ENCODE measurements at regions not wholly inside any gene's neighbourhood (a gene's known extent, or its start where the extent isn't known, plus 50 kb on each side); places are given as distances from the start of the nearest gene placed in this dataset.

GRCh38 chr3:145518639-145519038 is 642.3 kb downstream of the PLOD2 start:
- DNase-seq, result no peak

DNA sequence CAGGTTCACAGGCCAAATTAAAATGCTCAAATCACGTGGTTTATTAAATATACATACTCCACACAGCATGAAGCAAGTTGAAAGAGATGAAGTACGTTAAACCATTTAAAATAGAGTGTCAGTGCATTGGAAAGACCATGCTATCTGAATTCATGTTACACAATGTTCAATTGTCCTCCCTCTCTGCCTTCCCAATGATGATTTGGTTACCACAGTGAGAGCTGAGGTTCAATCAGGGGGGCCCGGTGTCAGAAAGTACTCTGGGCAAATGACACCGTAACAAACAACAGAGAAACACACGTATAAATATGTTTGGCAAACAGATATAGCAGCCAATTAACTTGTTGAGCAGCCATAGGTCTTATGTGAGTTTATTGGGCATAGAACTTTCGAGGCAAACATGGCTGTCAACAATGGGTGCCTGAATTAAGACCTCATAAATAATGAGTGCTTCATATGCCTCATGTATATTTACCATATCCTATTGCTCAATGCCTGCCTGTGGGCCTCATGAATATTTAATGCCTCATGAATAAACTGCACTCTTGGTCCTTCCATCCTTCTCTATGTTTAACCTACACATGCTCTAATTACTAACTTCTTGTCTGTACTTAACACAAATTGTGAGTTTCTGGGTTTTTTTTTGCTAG is 641.5 kb downstream of the PLOD2 start:
- DNase-seq, result no peak

GRCh38 chr3:145522179-145522578 is 638.8 kb downstream of the PLOD2 start:
- DNase-seq, result no peak

DNA sequence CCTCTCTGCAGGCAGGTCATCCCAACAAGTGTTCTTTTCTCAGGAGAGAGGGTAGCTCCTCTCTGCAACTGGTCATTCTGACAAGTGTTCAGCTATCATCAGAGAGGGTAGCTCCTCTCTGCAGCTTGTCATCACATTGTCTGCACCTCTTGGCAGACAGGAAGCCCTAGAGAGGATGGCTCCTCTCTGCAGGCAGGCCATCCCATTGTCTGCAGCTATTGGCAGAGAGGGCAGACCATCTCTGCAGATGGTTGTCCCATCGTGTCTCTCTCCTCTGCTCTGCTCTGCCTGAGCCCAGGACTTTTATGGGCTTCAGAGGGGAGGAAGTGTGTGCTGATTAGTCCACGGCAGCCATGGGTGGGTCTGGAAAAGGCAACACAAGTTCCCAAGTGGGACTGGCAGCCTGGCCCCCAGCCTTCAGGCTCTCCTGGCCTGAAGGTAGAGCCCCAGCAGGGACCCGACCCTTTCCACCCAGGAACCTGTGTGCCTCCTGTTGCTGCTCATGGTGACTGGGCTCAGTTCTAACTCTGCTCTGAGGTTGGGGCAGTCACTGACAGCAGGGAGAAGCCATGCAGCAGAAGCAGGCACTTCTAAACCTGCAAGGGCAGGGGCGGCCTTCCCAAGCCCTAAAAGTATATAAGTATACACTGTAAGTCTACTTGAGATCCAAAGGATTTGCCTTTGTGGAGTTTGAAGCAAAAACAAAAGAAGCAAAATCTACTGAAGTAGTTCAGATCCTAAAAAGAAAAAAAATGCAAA is 637.9 kb downstream of the PLOD2 start:
- DNase-seq, result no peak

DNA sequence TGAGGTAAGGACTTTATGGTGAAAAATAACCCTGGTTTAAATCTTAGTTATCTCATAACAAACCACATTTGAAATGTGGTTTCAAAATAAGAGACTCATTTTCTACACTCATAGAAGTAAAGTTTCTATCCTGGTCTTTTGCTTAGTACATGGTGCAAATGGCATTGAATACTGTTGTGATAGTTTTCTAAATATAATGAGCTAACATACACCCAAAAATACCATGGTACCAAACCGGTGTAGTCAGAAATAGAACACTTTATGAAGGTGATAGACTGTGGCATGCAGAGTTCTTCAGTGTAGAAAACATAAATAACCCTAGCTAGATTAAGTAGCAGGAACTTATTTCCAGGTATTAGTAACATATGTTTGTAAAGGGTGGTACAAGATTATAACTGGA is 629.4 kb downstream of the PLOD2 start:
- DNase-seq, result no peak

- DNase-seq, result no peak
These were observed 627.3 kb downstream of the PLOD2 start for GRCh38 chr3:145533696-145534095.

- DNase-seq, result no peak
These were observed 624.5 kb downstream of the PLOD2 start for GRCh38 chr3:145536461-145536860.

GRCh38 chr3:145550522-145550921 is 610.5 kb downstream of the PLOD2 start:
- DNase-seq, result no peak

GRCh38 chr3:145557405-145557804 is 603.6 kb downstream of the PLOD2 start:
- DNase-seq, result no peak

- no peak for DNase-seq
These were observed 582.5 kb downstream of the PLOD2 start for GRCh38 chr3:145578471-145578870.

- no peak for DNase-seq
These were observed 579.3 kb downstream of the PLOD2 start for GRCh38 chr3:145581694-145582093.

DNA sequence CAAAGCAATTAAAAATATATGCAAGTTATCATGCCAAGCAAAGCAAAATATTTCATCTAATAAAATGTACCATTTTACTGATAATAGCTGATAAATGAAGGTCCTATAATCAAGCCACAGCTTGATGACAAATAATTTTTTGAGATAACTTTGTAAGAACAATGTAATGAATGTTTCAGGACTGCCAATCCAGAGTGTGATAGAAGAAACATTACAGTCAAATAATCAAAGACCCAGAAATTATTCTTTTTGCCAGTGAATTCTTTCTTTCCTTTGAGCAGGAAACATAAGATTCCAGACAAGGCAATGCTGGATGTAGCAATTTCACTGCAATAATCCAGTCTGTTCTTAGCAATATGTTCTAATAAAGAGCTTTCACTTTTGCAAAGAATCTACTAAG is 556.1 kb downstream of the PLOD2 start:
- no peak for DNase-seq

DNA sequence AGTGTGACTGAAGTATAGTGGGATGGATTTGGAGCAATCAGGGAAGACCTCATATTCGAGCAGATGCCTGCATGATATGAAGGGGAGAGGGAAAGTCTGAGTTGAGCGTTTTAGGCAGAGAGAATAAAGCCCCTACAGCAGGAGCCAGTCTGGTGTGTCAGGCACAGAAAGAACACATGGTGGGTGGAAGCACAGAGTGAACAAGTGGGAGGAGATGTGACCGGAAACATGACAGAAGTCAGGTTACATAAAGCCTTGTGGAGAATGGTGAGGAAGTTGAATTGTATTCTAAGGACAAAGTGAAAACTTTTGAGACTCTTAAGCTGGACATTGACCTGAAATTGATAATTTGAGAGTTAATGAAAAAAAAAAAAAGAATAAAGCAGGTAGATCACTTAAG is 541.0 kb downstream of the PLOD2 start:
- DNase-seq, result no peak

GRCh38 chr3:145620486-145620885 is 540.5 kb downstream of the PLOD2 start:
- no peak for DNase-seq

GRCh38 chr3:145623349-145623748 is 537.6 kb downstream of the PLOD2 start:
- no peak for DNase-seq

DNA sequence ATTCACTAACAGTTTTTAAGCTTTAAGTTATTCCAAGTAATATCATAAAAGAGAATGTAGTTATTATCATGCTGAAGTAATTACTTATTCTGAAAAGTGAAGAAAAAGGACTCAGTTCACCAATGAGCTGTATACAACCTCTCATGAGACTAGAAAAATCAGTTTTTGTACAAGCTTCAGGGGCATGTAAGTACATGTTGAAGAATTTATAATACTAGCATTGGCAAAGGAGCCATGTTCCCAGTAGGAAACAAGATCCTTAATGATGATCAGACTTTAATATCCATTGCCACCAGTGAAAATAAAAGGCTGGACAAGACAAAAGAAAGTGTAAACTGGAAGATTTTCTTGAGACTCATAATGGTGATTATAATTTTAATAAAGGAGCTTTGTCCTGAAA is 532.8 kb downstream of the PLOD2 start:
- no peak for DNase-seq

DNA sequence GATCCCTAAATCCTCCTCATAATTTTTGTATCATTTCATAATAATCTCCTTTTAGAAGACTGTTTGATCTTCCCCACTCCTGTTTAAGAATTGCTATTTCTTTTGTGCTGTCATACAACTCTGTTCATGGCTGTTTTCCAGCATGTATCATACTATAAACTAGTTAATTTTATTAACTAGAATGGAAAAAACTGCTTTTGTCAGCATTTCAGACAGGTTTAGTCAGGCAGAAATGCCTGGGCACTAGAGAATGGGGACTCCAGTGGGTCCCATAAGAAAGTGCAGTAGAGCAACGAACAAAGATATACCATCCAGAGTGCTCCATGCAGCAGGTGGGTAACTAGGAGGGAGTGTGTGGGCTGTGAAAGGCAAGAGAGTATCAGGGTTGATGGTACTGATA is 523.9 kb downstream of the PLOD2 start:
- DNase-seq, result no peak

- no peak for DNase-seq
These were observed 521.9 kb downstream of the PLOD2 start for GRCh38 chr3:145639003-145639606.

- DNase-seq, result no peak
These were observed 521.1 kb downstream of the PLOD2 start for GRCh38 chr3:145639875-145640274.

GRCh38 chr3:145648396-145648795 is 512.6 kb downstream of the PLOD2 start:
- no peak for DNase-seq

DNA sequence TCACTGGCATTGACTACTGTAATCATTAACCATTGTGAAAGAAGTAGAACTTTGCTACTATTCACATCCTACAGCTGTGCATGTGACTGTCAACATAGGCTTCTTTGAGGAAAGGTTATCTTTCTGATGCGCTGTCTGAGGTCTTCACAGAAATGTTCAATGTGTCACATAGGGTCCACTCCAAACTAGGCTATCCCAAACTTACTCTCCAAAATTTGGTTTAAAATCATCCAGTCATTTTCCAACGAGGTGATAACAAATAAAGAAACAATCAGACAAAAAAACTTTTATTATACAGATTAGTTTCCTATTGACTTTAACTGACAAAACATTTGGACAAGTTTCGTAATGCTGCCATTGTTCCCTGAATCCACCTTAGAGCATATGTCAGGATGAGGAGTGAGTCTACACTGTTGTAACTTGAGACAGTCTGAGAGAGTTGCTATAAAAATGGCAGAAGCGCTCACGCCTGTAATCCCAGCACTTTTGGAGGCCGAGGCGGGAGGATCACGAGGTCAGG is 511.6 kb downstream of the PLOD2 start:
- no peak for DNase-seq

DNA sequence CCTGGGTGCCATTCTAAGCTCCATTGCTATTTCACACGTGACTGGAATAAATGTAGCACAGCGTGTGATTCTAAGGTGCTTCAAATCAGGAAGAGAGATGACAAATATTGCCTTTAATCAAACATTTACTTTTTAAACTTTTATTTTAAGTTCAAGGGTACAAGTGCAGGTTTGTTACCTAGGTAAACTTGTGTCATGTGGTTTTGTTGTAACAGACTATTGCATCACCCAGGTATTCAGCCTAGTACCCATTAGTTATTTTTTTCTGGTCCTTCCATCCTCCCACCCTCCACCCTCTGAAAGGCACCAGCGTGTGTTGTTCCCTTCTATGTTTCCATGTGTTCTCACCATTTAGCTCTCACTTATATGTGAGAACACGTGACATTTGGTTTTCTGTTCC is 510.8 kb downstream of the PLOD2 start:
- DNase-seq, result no peak

DNA sequence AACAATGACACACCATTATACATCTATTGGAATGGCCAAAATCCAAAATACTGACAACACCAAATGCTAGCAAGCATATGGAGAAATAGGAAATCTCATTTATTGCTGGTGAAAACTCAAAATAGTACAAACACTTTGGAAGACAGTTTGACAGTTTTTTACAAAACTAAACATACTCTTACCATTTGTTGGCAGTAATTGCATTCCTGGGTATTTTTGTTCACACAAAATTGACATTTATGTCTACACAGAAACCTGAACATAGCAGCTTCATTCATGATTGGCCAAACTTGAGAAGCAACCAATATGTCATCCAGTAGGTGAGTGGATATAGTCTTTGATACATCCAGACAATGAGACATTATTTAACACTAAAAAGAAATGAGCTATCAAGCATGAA is 489.9 kb downstream of the PLOD2 start:
- DNase-seq, result no peak

DNA sequence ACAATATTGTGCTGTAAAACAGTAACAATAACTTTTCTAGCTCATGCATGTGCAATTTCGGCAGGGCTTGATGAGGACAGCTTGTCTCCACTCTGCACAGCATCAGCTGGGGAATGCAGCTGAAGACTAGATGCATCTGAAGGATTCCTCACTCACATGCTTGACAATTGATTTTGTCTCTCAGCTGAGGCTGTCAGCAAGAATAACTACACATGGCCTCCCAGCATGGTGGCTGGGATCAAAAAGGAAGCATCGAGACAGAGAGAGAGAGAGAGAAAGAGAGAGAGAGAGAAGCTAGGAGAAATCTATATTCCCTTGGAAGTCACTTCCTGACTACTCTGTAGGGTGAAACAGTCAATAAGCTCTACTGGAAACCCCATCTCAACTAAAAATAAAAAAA is 487.1 kb downstream of the PLOD2 start:
- DNase-seq, result no peak
